Liver (tissue), 8 donors: ENCODE measurements at regions not wholly inside any gene's neighbourhood (a gene's known extent, or its start where the extent isn't known, plus 50 kb on each side); places are given as distances from the start of the nearest gene placed in this dataset.

ENCODE experiments used
- DNase-seq: peaks from one replicate; pipeline ENCODE4 v3.0.0-alpha.2; 2017; ENCODE audit warnings: low spot score
- H3K27ac ChIP-seq, 2 donors: one replicate each; pipeline ENCODE4 v1.7.0; 2013; ENCODE audit warnings: inconsistent platforms in 2 of 2, low read length in 2 of 2, control low read depth in 1 of 2, low read depth in 1 of 2, mild to moderate bottlenecking in 1 of 2
- H3K27me3 ChIP-seq, 4 donors: one replicate each; pipeline versions ENCODE4 v1.6.1 to v1.7.0; 2013; ENCODE audit warnings: low read length in 3 of 4, inconsistent platforms in 1 of 4, mild to moderate bottlenecking in 1 of 4, moderate library complexity in 1 of 4; ENCODE audit not compliant: control insufficient read depth in 4 of 4, insufficient read depth in 4 of 4
- H3K36me3 ChIP-seq, 4 donors: one replicate each; pipeline versions ENCODE4 v1.6.1 to v1.7.0; 2013; ENCODE audit warnings: low read length in 3 of 4, mild to moderate bottlenecking in 3 of 4, low read depth in 1 of 4, moderate library complexity in 1 of 4; ENCODE audit not compliant: control insufficient read depth in 4 of 4, insufficient read depth in 3 of 4
- H3K4me1 ChIP-seq, 4 donors: one replicate each; pipeline versions ENCODE4 v1.6.1 to v1.7.0; 2013; ENCODE audit warnings: low read length in 3 of 4, mild to moderate bottlenecking in 3 of 4, moderate library complexity in 1 of 4; ENCODE audit not compliant: control insufficient read depth in 4 of 4, insufficient read depth in 4 of 4
- H3K4me3 ChIP-seq, 3 donors: one replicate each; pipeline versions ENCODE4 v1.6.1 to v1.7.0; 2013; ENCODE audit warnings: low read length in 3 of 3, control low read depth in 1 of 3, low read depth in 1 of 3, mild to moderate bottlenecking in 1 of 3
- H3K9ac ChIP-seq, 2 donors: one replicate each; pipeline ENCODE4 v1.7.0; 2013; ENCODE audit warnings: low read length in 2 of 2, mild to moderate bottlenecking in 2 of 2, moderate library complexity in 2 of 2, control low read depth in 1 of 2, low read depth in 1 of 2
- H3K9me3 ChIP-seq, 4 donors: one replicate each; pipeline versions ENCODE4 v1.6.1 to v1.7.0; 2013; ENCODE audit warnings: low read length in 3 of 4; ENCODE audit not compliant: control insufficient read depth in 4 of 4
- EGR1 ChIP-seq, 2 donors: IDR thresholded peaks; 2 replicates each; pipeline ENCODE4 v1.6.1; 2016 to 2018; ENCODE audit warnings: antibody characterized with exemption in 2 of 2, low read depth in 2 of 2
- FOXA1 ChIP-seq: IDR thresholded peaks from 2 replicates; pipeline ENCODE4 v1.6.1; 2016; ENCODE audit warnings: antibody characterized with exemption
- FOXA2 ChIP-seq: IDR thresholded peaks from 2 replicates; pipeline ENCODE4 v1.6.1; 2016; ENCODE audit warnings: antibody characterized with exemption
- GABPA ChIP-seq, 2 donors: IDR thresholded peaks in 1 of 2; conservative IDR thresholded peaks in 1 of 2; 2 replicates each; pipeline ENCODE4 v1.6.1; 2016; ENCODE audit warnings: antibody characterized with exemption in 2 of 2, mild to moderate bottlenecking in 1 of 2, moderate library complexity in 1 of 2
- HNF4A ChIP-seq, 2 donors: conservative IDR thresholded peaks; 2 replicates each; pipeline ENCODE4 v1.6.1; 2016; ENCODE audit warnings: antibody characterized with exemption in 2 of 2, mild to moderate bottlenecking in 2 of 2
- HNF4G ChIP-seq: IDR thresholded peaks from 2 replicates; pipeline ENCODE4 v1.6.1; 2016; ENCODE audit warnings: antibody characterized with exemption
- JUND ChIP-seq, 2 donors: IDR thresholded peaks; 2 replicates each; pipeline ENCODE4 v1.6.1; 2016; ENCODE audit warnings: antibody characterized with exemption in 2 of 2
- NR2F2 ChIP-seq: IDR thresholded peaks from 2 replicates; pipeline ENCODE4 v1.6.1; 2016; ENCODE audit warnings: antibody characterized with exemption
- RAD21 ChIP-seq, 2 donors: IDR thresholded peaks; 2 replicates each; pipeline ENCODE4 v1.6.1; 2016; ENCODE audit warnings: antibody characterized with exemption in 2 of 2, mild to moderate bottlenecking in 2 of 2
- RXRA ChIP-seq, 2 donors: IDR thresholded peaks; 2 replicates each; pipeline ENCODE4 v1.6.1; 2017 to 2018; ENCODE audit warnings: antibody characterized with exemption in 2 of 2, mild to moderate bottlenecking in 1 of 2
- SP1 ChIP-seq: IDR thresholded peaks from 2 replicates; pipeline ENCODE4 v1.6.1; 2018; ENCODE audit warnings: antibody characterized with exemption, mild to moderate bottlenecking
- YY1 ChIP-seq: IDR thresholded peaks from 2 replicates; pipeline ENCODE4 v1.6.1; 2016; ENCODE audit warnings: antibody characterized with exemption, mild to moderate bottlenecking
- WGBS: extraction: QIAGEN DNeasy Blood & Tissue Kit; methylation state at CpG from one replicate; pipeline ENCODE4 v1.1.7; 2013; 5-methylcytosine and 5-hydroxymethylcytosine counted together
- TF ChIP-seq, protein P1 (sequence below): fragments of 150-350 bp; IDR thresholded peaks from 2 replicates; pipeline ENCODE4 v1.5.1; 2017; ENCODE audit warnings: improper control_type of control experiment, low read depth, low read length; ENCODE audit not compliant: missing input control
- TF ChIP-seq, protein P2 (sequence below): IDR thresholded peaks from 2 replicates; pipeline ENCODE4 v1.6.1; 2016; ENCODE audit warnings: antibody characterized with exemption, mild to moderate bottlenecking
- donor health status: healthy.
- donor health status: healthy.
- donor health status: healthy.
- donor health status: healthy.
- donor health status: healthy.

DNA sequence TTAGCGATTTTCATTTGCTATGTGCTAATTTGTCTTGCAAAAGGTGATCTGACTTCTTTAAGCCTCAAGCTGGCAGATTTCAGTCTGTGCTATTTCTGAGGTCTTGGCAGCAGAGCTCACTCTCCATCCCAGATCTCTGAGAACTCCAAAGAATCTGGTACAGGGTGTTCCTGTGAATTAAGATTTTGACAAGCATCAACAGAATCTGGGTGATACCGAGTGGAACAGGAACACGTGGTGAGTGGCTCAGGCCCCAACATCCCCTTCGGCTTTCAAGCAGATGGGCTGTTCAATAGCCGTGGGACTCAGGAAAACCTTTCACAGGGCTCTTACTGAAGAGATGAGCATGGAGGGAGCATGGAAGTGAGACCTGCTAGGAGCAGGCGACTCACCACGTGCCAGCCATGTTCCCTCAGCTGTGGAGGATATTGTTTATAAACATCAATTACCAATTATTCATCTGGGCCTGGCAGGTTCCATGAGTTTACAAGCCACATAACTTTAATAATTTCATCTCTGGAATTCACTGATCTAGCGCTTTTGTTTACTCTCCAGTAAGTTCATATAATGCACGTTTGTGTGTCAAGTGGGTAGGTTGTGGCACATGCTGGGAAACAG is 103.4 kb upstream of the SELENOK start:
- no peak for DNase-seq
- 77% methylated on average over 9 of the region's 9 CpGs for whole genome bisulfite sequencing
- Histone ChIP-seq H3K36me3 (no peaks in the 10 kb centered on the region), H3K4me3 (no peak overlapping the region), H3K4me1 (peaks cover 0 to 17% (median 6%) of the 10 kb centered on the region in 4 donors), H3K9ac (no peak overlapping the region), H3K27me3 (no peaks in the 10 kb centered on the region), H3K9me3 (no peaks in the 10 kb centered on the region), H3K27ac (no peak overlapping the region)
- TF ChIP-seq, protein P1, sequence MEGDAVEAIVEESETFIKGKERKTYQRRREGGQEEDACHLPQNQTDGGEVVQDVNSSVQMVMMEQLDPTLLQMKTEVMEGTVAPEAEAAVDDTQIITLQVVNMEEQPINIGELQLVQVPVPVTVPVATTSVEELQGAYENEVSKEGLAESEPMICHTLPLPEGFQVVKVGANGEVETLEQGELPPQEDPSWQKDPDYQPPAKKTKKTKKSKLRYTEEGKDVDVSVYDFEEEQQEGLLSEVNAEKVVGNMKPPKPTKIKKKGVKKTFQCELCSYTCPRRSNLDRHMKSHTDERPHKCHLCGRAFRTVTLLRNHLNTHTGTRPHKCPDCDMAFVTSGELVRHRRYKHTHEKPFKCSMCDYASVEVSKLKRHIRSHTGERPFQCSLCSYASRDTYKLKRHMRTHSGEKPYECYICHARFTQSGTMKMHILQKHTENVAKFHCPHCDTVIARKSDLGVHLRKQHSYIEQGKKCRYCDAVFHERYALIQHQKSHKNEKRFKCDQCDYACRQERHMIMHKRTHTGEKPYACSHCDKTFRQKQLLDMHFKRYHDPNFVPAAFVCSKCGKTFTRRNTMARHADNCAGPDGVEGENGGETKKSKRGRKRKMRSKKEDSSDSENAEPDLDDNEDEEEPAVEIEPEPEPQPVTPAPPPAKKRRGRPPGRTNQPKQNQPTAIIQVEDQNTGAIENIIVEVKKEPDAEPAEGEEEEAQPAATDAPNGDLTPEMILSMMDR: no peak
- no peak for TF ChIP-seq JUND (IDR thresholded peaks at IDR 0.05)
- TF ChIP-seq SP1: no peak
- TF ChIP-seq HNF4G: no peak
- no peak for TF ChIP-seq RAD21 (IDR thresholded peaks at IDR 0.05)
- no peak for TF ChIP-seq NR2F2
- TF ChIP-seq HNF4A (conservative IDR thresholded peaks at IDR 0.05): no peak

DNA sequence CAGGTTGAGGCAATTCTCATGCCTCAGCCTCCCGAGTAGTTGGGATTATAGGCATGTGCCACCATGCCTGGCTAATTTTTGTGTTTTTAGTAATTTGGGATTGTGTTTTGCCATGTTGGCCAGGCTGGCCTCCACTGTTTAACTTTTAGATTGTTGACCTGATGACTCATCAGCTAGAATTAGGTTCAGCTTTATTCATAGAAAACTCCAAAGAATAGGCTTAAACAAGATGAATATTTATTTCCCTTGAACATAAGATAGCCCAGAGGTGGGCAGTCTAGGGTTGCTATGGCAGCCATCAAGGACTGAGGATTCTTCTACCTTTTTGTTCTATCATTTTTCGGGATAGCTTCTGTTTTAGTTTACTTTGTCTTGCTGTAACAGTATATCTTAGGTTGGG is 99.6 kb upstream of the SELENOK start:
- no peak for TF ChIP-seq YY1
- no peak for TF ChIP-seq RXRA (IDR thresholded peaks at IDR 0.05)
- TF ChIP-seq HNF4G: no peak
- no peak for TF ChIP-seq EGR1 (IDR thresholded peaks at IDR 0.05; ENCODE audit: low read depth in 2 of 2)
- no peak for TF ChIP-seq GABPA (IDR thresholded peaks at IDR 0.05 in 1 of 2, conservative IDR thresholded peaks at IDR 0.05 in 1 of 2)
- TF ChIP-seq, protein P1: no peak
- no peak for TF ChIP-seq FOXA1
- TF ChIP-seq, protein P2, sequence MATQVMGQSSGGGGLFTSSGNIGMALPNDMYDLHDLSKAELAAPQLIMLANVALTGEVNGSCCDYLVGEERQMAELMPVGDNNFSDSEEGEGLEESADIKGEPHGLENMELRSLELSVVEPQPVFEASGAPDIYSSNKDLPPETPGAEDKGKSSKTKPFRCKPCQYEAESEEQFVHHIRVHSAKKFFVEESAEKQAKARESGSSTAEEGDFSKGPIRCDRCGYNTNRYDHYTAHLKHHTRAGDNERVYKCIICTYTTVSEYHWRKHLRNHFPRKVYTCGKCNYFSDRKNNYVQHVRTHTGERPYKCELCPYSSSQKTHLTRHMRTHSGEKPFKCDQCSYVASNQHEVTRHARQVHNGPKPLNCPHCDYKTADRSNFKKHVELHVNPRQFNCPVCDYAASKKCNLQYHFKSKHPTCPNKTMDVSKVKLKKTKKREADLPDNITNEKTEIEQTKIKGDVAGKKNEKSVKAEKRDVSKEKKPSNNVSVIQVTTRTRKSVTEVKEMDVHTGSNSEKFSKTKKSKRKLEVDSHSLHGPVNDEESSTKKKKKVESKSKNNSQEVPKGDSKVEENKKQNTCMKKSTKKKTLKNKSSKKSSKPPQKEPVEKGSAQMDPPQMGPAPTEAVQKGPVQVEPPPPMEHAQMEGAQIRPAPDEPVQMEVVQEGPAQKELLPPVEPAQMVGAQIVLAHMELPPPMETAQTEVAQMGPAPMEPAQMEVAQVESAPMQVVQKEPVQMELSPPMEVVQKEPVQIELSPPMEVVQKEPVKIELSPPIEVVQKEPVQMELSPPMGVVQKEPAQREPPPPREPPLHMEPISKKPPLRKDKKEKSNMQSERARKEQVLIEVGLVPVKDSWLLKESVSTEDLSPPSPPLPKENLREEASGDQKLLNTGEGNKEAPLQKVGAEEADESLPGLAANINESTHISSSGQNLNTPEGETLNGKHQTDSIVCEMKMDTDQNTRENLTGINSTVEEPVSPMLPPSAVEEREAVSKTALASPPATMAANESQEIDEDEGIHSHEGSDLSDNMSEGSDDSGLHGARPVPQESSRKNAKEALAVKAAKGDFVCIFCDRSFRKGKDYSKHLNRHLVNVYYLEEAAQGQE: no peak
- TF ChIP-seq FOXA2: no peak
- H3K27me3 ChIP-seq: peaks cover 0 to 4% (median 0%) of the 10 kb centered on the region in 4 donors
- no peak overlapping the region for H3K27ac ChIP-seq
- 85% methylated on average over 2 of the region's 2 CpGs for WGBS
- H3K9me3 ChIP-seq: no peaks in the 10 kb centered on the region
- H3K4me3 ChIP-seq: no peak overlapping the region
- DNase-seq: no peak
- no peak overlapping the region for H3K9ac ChIP-seq
- H3K36me3 ChIP-seq: no peaks in the 10 kb centered on the region
- H3K4me1 ChIP-seq: no peaks in the 10 kb centered on the region
